ENCODE measurements at regions not wholly inside any gene's neighbourhood (a gene's known extent, or its start where the extent isn't known, plus 50 kb on each side); places are given as distances from the start of the nearest gene placed in this dataset.

GRCh38 chr13:39272994-39273393 is 234.7 kb downstream of the NHLRC3 start:
- no peak for TF ChIP-seq CTCF (conservative IDR thresholded peaks at IDR 0.05 in 1 of 2, IDR thresholded peaks at IDR 0.05 in 1 of 2; ENCODE audit: low read depth in 1 of 2, low read length in 2 of 2)
- no peak for TF ChIP-seq EZH2 (IDR thresholded peaks at IDR 0.05; ENCODE audit: low read length, missing control alignments)
